Coronary artery (tissue), 2 donors: ENCODE measurements at regions not wholly inside any gene's neighbourhood (a gene's known extent, or its start where the extent isn't known, plus 50 kb on each side); places are given as distances from the start of the nearest gene placed in this dataset.

Experiments used
- DNase-seq: peaks from one replicate; pipeline ENCODE4 v3.0.0-alpha.2; 2017; ENCODE audit warnings: low spot score
- H3K27ac ChIP-seq, 2 donors: fragments of 200-600 bp; sonication (generic); one replicate each; pipeline ENCODE4 v1.5.1; 2016 to 2019
- H3K4me3 ChIP-seq: fragments of 200-600 bp; sonication (generic); 2 replicates; pipeline ENCODE4 v1.5.1; 2016; ENCODE audit warnings: mild to moderate bottlenecking, moderate library complexity
- TF ChIP-seq, protein P1 (sequence below): fragments of 200-600 bp; sonication (generic); IDR thresholded peaks from one replicate; pipeline ENCODE4 v1.5.1; 2019; ENCODE audit warnings: antibody characterized with exemption

DNA sequence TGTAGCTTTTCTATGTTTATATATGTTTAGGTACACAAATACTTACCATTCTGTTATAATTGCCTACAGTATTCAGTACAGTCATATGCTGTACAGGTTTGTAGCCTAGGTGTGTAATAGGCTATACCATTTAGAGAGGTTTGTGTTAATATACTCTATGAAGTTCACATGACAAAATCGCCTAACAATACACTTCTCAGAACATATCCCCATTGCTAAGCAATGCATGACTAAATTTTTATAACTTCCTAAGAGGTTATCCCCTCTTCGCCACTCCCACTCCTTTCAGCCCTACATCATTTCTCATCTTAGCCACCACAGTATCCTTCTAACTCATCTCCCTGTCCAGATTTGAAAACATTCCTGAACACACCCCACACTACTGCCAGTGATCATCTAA lies 83.7 kb upstream of the ZCCHC13 start:
- TF ChIP-seq, protein P1, sequence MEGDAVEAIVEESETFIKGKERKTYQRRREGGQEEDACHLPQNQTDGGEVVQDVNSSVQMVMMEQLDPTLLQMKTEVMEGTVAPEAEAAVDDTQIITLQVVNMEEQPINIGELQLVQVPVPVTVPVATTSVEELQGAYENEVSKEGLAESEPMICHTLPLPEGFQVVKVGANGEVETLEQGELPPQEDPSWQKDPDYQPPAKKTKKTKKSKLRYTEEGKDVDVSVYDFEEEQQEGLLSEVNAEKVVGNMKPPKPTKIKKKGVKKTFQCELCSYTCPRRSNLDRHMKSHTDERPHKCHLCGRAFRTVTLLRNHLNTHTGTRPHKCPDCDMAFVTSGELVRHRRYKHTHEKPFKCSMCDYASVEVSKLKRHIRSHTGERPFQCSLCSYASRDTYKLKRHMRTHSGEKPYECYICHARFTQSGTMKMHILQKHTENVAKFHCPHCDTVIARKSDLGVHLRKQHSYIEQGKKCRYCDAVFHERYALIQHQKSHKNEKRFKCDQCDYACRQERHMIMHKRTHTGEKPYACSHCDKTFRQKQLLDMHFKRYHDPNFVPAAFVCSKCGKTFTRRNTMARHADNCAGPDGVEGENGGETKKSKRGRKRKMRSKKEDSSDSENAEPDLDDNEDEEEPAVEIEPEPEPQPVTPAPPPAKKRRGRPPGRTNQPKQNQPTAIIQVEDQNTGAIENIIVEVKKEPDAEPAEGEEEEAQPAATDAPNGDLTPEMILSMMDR: no peak
- Histone ChIP-seq H3K27ac (no peak overlapping the region), H3K4me3 (no peak overlapping the region)
- no peak for DNase-seq

DNA sequence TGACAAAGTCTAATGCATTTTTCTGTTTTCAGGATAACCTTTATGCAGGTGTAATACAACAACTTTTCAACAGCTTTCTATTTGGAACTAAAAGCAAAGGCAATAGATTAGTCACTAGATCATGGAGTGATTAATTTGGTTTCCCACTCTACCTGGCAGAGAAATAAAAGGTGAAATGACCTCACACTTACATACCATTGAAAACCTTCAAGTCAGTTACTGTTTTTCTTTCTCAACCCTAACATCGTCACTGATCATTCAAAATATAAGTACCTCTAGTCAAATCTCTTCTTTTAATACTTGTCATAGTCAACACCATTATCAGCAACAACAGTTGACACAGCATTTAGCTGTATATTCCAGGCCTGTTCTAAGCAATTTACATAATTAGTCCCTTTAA lies 85.1 kb upstream of the ZCCHC13 start:
- TF ChIP-seq, protein P1: no peak
- H3K4me3 ChIP-seq: no peak overlapping the region
- H3K27ac ChIP-seq: no peak overlapping the region
- no peak for DNase-seq

DNA sequence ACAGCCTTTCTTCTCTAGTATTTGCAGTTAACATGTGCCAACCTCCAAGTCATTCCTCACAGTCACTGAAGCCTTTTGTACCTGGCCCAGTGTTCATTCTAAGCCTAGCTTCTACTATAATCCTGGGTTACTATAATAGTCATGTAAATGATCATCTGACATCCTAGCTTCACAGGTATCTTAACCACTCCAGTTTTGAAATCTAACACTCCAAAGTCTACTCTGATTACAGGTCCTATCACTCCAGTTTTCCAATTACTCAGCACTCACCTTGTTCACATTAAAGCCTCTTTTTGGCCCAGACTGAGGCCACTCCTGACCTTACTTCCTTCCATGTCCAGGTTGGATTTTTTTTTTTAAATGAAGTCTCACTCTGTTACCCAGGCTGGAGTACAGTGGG lies 87.6 kb upstream of the ZCCHC13 start:
- no peak overlapping the region for H3K4me3 ChIP-seq
- TF ChIP-seq, protein P1: no peak
- DNase-seq: no peak
- no peak overlapping the region for H3K27ac ChIP-seq

DNA sequence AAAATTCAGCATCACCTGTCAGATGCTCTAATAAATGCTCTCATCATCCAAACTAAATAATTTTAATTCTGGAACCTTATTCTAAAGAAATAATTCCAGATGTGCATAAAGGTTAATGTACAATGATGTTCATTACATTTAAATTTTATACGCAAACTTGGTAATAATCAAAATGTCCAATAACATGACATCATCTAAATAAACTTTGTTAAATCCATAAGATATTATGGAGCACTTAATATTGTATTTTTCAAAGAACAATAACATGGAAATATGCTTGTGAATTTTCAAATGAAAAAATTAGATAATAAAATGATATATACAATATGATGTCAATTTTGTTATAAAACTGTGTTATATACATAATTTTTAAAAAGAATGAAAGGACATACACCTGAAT lies 92.1 kb upstream of the ZCCHC13 start:
- no peak for DNase-seq
- no peak overlapping the region for H3K4me3 ChIP-seq
- no peak overlapping the region for H3K27ac ChIP-seq
- TF ChIP-seq, protein P1: no peak

DNA sequence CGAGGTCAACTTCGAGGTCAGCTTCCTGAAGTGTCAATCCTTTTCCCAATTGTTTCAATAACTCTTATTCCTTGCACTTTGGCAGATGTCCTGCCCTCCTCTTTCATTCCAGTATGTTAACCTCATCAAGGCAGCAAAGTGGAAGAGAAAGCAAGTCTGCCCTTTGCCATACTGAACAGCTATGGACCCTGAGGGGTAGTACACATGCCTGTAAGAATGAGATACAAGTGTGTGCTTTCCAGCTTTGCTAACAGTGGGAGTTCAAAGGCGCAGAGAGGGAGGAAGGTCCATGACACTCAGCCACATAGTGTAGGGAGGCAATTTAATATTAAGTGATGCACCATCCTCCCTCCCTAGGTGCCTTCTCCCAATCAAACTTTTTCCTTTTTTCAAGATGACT lies 96.4 kb upstream of the ZCCHC13 start:
- H3K4me3 ChIP-seq: no peak overlapping the region
- TF ChIP-seq, protein P1: no peak
- no peak overlapping the region for H3K27ac ChIP-seq
- no peak for DNase-seq

DNA sequence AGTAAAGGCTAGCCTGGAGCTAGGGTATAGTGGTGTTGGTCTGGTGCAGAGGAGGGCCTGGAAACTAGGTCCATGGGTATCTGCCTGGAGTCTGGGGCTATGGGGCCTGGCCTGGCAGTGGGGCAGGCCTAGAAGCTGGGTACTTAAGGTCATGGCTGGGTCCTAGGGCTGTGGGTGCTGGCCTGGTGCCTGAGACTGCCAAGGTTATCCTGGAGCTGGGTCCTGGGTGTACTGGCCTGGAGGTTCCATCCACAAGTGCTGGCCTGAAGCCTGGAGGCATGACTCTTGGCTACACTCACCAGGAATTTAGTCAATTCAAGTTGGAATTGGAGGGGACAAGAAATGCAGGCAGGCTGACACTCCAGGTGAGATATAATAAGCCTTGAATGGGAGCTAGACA lies 108.4 kb upstream of the ZCCHC13 start:
- TF ChIP-seq, protein P1: no peak
- no peak for DNase-seq
- H3K4me3 ChIP-seq: no peak overlapping the region
- H3K27ac ChIP-seq: no peak overlapping the region

DNA sequence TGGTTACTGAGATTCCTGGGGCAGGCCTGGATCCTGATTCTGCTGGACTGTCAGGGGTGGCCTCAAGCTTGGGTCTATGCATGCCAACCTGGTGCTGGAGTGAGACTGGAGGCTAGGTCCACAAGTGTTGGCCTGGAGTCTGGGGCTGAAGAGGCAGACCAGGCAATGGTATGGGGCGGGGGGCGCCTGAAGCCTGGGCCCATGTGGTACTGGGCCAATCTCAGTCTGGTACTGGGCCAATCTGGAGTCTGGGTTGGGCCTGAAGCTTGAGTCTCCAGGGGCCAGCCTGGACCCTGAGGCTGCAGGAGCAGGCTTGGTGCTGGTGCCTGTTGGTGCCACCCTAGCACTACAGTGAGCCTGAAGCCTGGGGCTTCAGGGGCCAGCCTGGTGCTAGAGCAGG lies 108.9 kb upstream of the ZCCHC13 start:
- no peak overlapping the region for H3K27ac ChIP-seq
- no peak for DNase-seq
- H3K4me3 ChIP-seq: no peak overlapping the region
- TF ChIP-seq, protein P1: no peak
